ENCODE measurements at regions not wholly inside any gene's neighbourhood (a gene's known extent, or its start where the extent isn't known, plus 50 kb on each side); places are given as distances from the start of the nearest gene placed in this dataset.

DNA sequence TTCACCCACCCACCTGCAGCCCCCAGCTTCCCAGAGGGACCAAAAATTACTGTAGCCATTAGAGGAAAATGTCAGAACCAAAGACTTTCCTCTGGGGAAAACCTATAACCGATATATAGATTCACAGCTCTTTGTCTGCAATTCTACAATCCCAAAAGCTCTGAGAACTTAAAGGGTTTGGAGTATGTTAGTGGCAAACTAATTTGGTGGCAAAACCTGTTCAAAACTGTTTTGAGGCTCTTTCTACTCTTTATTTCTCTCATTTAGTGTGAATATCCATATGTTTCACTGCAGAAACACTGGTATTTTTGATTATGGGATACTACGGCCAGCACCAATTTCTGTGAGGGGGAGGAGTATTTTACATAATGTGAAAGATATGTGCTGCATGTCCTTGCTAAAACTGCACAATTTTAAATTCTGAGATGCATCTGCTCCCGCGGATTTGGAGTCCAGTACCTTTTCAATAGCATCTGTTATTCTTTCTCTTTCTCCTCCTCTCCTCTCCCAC lies 87.5 kb upstream of the MTNR1B start:
- DNase-seq: no peak

DNA sequence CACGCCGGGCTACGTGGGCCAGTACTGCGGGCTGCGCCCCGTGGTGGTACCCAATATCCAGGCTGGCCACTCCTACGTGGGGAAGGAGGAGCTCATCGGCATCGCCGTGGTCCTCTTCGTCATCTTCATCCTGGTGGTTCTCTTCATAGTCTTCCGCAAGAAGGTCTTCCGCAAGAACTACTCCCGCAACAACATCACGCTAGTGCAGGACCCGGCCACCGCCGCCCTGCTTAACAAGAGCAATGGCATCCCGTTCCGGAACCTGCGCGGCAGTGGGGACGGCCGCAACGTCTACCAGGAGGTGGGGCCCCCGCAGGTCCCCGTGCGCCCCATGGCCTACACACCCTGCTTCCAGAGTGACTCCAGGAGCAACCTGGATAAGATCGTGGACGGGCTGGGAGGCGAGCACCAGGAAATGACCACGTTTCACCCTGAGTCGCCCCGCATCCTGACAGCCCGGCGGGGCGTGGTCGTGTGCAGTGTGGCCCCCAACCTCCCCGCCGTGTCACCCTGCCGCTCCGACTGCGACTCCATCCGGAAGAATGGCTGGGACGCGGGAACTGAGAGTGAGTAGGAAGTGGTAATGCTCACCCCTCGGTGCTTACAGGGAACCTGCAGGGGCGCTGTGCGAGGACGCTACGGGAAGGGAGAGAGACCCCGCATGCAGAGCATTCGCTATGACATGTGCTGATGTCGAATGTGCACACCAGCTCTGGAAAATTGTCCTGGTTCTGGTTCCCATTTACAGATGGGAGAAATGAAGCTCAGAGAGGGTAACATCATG lies 86.4 kb upstream of the MTNR1B start:
- DNase-seq: no peak

DNA sequence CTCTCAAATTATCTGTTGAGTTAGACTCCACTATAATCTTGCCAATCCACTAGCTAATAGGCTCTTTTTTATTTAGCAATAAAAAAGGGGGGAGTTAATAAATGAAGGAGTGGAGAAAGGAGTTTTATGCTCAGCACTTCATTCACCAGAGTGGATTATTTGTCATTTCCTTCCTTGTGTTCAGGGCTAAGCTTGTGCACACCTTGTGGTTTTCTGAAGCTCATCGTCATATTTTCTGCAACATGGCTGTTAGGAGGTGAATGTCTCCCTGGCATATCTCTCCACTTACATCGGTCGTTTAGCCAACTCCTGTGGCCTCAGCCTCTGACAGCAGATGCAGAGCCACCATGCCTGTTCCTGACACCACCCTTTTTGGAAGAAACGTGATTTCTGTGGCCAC lies 83.9 kb upstream of the MTNR1B start:
- no peak for DNase-seq

DNA sequence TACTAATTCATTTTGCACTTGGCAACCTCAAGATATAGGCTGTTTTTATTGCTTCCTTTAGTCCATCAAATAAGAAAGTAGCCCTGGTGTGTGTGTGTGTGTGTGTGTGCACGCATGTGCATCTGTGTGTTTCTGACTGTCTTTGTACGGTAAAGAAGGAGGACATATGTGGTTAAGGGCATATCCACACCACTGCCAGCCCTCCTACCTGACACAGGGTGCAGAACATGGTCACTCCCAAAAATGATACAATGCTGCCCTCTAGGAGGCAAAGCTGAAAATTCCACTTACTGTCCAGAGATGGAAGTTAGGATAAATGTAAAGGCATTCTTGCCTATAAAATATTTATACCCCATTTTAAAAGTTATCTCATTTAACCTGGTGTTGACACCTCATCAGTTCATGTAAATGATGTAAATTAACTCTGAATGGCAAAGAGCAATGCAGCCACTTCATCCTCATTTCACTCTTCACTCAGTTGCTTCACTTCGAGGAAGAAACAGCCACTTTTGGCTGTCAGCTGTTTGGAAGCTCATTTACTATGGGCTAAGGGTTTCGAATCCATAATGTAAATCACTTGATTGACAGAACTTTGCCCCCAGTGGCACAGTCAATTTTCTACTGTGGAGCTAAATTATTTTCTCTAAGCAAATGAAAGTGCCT lies 83.1 kb upstream of the MTNR1B start:
- peak; percentile 60 for DNase-seq

DNA sequence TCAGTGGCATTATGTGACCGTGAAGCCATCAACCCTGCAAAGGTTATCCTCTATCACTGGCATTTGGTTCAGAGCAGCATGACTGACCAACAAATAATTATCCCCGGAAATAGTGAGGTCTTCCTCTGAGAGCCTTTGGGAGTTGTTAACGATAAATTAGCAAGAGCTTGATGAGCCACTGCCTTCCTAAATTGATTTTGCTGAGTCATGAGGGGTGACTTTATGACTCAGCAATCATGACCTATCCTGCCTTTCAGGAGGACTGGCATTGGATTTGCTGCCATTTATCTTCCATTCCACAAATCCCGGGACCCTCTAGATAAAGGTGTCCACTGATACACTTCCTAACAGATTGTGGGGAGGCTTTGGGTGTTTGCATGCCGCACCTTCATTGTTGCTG lies 80.8 kb upstream of the MTNR1B start:
- DNase-seq: no peak

DNA sequence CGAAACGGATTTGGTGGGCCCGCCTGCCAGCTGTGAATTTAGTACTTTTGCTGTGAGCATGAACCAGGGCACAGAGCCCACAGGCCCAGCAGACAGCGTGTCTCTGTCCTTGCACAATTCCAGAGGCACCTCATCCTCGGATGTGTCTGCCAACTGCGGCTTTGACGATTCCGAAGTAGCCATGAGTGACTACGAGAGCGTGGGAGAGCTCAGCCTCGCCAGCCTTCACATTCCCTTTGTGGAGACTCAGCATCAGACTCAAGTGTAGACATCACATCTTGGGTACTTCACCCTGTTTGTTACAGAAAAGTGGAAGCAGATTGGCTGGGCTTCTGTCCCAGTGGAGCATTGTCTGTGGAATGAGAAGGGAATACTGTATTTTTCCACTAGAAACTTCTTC lies 78.6 kb upstream of the MTNR1B start:
- no peak for DNase-seq

DNA sequence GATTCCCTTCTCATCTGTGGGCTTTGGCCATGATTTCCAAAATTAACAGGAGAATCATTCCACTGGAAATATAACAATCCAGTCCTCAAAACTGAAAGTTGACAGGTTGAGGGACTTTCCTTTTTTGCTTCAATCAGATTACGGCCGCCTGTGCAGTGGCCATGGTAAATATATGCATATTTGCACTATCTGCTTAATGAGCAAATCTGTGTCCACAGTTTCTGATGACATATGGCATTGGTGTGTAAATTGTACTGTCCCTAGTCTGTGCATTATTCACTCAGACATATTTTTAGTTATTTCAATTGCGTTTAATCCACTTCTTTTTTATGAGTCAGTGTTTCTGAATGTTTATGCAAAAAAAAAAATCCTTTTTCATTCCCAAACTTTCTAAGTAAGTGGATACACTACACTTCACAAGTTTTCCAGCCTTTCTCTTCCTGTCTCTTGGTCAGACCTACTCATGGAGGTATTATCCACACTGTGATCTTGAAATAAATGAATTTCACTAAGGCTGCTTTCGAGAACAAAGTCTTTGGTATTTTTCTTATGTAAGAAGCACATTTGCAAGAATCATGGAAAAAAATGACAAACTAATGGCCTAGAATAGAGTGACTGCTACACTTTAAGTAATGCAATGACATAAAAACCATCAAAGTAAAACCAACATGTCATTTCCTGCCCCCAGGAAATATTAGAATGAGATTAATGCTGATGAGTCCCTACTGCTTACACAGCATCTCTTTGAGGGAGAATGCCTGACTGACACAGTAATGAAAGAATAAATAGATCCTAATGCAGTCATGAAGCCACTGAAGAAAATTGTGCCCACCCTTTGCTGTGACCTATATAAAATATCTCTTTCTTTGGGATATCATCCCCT lies 76.4 kb upstream of the MTNR1B start:
- no peak for DNase-seq

DNA sequence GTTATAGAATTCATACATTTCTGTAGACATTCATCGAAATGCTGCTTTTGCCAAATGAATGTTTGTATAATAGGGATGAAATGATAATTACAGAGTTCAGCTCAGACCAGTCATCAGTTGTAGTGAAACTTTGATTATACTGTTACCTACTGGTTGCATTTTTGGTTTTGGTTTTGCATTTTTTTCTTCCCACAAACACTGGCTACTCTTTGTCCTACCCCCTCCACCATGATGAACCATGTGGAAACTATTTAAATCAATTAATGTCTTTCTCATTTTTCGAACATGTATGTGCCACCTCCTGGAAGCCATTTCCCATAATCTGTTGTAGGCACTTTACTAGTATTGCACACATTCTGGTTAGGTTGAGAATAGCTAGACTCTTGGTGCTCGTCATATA lies 75.3 kb upstream of the MTNR1B start:
- no peak for DNase-seq

DNA sequence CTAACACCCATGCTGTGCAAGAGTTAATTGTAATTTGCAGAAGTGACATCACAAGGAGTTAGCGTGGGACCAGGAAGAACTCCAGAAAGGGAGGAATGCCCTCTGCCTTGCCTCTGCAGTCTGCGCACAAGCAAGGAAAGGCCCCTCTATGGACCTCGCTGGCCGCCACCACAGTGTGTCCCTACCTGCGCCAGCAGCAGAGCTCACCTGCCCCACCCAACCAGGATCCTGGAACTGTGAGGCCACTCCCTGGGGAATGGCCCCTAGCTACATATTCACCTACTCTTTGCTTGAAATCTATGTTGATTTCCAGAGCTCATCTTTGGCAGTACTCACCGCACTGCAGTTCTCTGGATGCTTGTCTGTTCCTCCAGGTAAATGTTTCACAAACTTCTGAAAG lies 72.0 kb upstream of the MTNR1B start:
- DNase-seq: no peak

DNA sequence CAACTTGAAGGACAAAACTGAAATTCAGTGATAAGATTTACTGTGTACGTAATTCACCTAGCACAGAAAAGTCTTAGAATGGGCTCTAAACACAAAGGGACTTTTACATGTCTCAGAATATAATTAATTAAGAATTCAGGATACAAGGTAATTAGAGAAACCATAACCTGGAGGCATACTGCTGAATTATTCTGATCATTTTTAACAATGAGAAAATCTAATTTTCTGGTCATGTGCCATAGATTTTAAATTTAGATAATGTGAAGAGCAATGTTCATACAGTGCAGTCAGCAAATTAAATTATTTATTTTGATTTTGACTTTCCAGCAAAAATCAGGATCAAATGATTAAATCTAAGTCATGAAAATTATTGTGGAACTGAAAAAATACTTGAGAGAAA lies 67.0 kb upstream of the MTNR1B start:
- DNase-seq: no peak

DNA sequence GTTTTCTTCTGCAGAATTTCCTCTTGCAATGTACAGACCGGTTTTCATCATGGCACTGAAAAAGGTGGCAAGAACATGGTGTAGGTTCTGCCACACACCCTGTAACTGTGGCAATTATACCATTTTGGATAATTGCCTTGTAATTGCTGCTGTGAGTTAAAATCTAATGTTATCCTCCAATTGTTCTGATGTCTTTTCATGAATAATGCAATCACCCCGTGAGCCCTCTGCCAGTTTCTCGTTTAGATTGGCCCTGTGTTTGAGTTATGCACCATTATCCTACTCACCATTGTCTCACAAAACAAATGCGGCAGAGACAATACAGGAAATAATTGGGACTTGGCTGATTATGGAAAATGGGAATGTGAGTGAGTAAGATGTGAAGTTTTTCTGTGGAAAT lies 61.8 kb upstream of the MTNR1B start:
- DNase-seq: no peak

DNA sequence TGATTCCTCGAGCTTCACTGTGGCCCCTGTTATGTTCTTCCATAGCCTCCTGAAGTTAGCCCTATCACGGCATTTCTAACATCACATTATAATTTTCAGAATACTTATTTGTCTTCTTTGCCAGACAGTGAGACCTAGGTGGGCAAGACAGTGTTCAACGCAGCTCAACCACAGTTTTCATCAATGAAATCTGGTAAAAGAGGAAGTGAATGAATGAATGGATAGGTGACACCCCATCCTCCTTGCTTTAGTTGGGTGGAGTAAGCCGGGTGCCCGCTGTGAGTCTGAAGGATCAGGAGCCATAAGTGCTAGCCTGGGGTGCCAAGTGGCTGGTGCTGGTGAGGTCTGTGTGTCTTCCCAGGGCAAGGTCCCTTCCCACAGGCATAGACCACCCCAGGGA lies 60.2 kb upstream of the MTNR1B start:
- no peak for DNase-seq

DNA sequence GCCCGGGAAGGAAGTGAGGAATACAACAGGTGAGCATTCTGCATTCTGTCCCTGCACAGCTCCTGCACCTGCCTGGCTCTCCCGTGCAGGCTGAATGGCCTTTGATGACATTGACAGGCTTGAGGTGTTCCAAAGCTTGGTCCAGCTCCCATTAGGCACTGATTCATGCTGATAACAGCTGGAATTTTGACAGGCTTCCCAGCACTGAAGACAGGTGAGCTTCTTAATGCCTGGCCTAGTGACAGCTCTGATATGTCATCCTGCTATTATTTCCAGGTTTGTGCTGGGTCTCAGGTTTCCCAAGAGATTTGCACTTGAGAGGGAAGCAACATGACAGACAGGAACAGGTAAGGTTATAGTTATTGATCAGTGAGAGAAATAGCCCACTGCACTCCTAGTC lies 58.0 kb upstream of the MTNR1B start:
- no peak for DNase-seq

DNA sequence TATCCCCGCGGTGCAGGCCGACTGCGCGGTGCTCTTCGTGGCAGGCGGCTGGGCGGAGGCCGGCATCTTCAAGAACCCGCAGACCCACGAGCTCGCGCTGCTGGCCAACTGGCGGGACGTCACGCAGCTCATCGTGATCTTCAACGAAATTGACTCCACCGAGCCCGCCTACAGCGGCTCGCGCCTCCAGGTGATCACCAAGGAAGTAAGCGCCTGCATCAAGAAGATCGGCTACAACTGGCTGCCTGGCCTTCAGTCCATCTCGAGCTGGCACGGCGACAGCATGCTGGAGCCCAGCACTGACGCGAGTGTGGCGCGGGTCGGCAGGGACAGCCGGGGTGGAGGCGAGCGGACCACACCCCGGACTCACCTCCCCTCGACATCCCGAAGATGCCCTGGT lies 53.9 kb upstream of the MTNR1B start:
- DNase-seq: no peak

DNA sequence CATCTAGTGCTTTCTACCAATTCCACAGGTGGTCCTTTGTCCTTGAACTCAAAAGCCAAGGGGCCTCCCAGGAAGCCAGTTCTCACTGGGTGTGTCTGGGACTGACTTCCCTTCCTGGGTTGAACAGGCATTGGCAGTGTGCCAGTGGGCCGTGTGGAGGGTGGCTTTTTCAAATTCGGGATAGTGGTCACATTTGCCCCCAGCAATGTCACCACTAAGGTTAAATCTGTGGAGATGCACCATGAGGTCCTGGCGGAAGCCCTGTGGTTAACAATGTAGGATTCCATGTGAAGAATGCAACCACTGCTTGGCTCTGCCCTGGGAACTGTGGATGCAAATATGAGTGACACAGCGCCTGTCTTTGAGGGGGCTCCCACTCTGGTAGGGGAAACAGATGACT lies 53.2 kb upstream of the MTNR1B start:
- DNase-seq: no peak

DNA sequence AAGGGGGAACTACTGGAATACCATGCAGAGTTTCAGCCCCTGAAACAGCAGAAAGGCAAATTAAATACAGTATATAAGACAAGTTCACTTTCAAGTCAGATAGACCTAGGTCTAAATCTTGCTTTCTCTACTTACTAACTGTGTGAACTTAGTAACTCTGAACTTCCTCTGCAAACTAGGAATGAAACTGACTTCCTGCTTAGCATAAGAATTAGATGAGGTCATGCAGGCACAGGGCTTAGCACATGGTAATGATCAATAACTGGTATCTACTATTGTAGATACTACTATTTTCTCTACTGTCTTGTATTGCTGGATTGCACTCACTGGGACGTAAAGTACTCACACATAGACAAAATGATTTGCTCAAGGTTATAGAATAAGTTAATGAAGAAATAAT lies 51.5 kb upstream of the MTNR1B start:
- DNase-seq: no peak

DNA sequence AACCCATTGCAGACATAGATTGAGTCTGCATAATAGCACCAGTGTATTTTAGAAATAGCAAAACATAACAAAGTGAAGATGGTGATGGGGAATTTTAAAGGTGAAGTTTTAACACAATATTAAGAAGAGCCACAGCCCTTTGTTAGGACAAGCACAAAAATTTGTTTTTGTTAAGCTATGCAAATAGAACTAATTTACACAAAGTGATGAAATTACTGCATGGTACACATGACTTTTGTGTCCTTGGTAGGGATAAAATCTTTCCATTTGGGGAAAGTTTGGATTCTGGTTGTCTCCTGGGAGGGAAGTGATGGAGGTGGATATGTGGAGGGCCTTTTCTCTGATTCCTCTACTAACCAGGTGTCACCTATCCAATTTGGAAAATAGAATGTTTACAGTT lies 50.4 kb upstream of the MTNR1B start:
- DNase-seq: no peak
